ENCODE measurements at regions not wholly inside any gene's neighbourhood (a gene's known extent, or its start where the extent isn't known, plus 50 kb on each side); places are given as distances from the start of the nearest gene placed in this dataset.

DNA sequence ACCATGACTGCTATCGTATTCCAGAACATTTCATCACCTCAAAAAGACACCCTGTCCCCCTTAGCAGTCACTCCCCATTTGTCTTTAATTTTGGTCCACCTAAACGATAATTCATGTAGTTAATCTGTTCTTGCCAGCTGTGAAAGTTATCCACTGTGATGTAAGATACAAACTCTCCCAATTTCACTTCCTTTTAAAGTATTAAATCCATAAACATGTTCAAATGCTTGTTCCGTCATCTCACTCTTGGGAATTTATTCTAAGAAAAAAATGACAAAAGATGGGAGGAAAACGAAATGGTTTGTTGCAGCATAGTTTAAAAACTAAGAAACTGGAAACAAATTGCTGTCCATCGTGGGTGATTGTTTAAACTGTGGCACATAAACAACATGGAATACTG, 53.7 kb upstream of the IRF2 start:
- no peak for DNase-seq

DNA sequence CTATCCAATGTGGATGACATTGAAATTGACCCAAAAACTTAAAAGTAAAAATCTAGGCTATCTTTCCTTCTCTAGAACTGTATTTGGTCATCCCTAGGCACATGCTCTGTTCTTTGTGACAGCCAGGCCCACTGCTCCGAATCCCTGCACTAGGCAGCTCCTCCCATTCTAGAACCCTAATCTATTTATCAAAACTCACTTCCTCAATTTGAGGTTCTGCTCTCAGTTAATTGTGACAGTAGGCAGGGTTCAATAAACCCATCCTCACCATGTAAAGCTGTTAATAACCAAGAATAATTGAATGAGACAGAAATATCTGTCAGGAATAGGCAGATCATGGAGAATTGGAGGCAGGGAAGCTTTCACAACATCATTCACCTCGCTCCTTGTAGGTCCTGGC, 51.9 kb upstream of the IRF2 start:
- no peak for DNase-seq

All from CD4-positive, alpha-beta T cell treated with Interleukin-10 for 1 hour (primary cell).